ENCODE measurements at regions not wholly inside any gene's neighbourhood (a gene's known extent, or its start where the extent isn't known, plus 50 kb on each side); places are given as distances from the start of the nearest gene placed in this dataset.
"Not testable (repeated sequence)": the region's sequence is repeated elsewhere in the genome, so short reads cannot be mapped to it uniquely, and the experiment has no call there.

DNA sequence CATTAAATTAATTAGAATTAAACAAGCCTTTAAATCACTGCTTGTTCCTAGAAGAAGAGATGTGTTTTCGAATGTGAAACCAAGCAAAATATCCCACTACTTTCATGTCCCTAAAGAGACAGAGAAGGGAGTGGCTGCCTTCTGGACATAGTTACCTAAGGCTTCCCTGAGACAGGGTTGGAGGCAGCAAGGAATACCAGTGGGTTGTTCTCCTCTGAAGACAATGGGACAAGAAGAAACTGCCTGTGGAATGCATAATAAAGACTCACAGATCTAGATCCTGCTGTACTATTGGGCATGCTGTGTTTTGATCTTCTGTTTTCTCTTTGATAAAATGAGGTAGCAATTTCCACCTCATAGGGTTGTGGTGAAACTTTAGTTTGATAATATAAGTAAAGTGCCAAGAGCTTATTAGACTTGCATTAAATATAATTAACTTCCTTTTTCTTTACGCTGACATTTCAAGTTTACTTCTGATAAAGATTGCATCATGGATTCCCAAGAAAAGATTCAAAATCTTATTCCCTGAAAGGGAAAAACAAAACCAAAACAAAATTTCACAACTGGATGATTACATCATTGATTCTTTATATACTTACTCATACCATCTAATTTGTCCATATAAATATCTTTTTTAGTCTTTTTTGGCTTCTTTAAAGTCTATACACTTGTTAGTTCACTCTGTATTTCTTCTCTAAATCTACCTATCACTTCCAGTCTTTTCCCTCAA, 621.3 kb downstream of the ETS1 start:
- no peak for DNase-seq (ENCODE audit: low read depth in 2 of 2)

GRCh38 chr11:127962416-127962815, 624.9 kb downstream of the ETS1 start:
- DNase-seq (ENCODE audit: low read depth in 2 of 2): no peak

GRCh38 chr11:127950162-127950561, 637.2 kb downstream of the ETS1 start:
- no peak for DNase-seq (ENCODE audit: low read depth in 2 of 2)

DNA sequence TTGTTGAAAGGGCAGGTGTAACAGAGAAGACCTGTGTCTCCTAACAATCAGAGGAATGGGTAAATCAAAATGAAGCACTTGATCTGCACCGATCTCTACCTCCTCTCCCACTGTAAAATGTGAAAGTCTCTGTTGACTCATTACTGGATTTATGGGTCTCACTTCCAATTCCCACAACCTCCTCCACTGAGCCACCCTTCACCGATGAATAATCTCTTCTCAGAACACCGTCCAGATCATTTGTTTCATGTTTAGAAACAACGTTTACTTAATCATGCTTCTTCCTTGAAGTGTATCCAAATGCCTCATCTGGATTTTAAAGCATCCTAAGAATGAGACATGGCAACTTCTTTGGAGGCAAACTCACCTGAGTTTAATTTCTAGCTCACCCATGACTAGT, 643.6 kb downstream of the ETS1 start:
- DNase-seq (ENCODE audit: low read depth in 2 of 2): no peak

DNA sequence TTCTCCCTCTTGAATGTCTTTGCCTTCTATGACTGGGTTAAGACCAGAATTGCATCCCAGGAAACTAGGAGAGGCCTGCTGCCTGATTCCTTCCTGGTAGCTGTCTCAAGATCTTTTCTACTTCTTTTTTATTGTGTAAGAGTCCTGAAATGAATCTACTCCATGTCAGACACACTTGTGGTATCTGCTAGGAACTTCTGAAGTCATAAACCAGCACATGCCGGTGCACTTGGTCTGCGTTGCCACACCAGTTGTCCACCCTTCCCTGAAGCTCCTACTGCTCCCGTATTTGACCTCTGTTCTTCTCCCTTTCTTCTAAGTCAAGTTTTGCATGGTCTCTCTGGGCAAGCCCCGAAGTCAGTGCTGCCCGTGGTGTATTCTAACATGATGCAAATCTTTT, 644.2 kb downstream of the ETS1 start:
- DNase-seq (ENCODE audit: low read depth in 2 of 2): no peak

DNA sequence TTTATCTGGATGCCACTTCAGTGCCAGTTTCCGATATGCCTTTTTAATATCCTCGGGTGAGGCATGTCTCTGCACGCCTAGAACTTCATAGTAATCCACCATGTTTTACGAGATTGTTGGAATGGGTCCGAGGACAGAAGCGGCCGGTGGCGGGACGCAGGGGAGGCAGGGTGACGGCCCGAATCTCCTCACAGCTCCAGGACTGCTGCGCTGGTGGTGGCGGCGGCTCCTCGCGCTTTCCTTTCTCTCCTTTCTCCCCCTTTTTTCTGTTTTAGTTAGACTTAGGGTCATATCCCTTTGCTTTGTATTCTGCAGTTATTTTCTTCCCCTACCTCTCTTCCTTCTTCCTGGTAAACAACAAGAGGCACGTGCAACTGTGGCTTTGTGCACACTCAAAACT, 645.8 kb downstream of the ETS1 start:
- not testable (repeated sequence) for DNase-seq (ENCODE audit: low read depth in 2 of 2)

- DNase-seq (ENCODE audit: low read depth in 2 of 2): no peak
These were observed 648.4 kb downstream of the ETS1 start for GRCh38 chr11:127939000-127939399.

GRCh38 chr11:127935081-127935480, 652.3 kb downstream of the ETS1 start:
- DNase-seq (ENCODE audit: low read depth in 2 of 2): no peak

- not testable (repeated sequence) for DNase-seq (ENCODE audit: low read depth in 2 of 2)
These were observed 653.4 kb downstream of the ETS1 start for GRCh38 chr11:127933961-127934360.

GRCh38 chr11:127931803-127932202, 655.6 kb downstream of the ETS1 start:
- no peak for DNase-seq (ENCODE audit: low read depth in 2 of 2)

- no peak for DNase-seq (ENCODE audit: low read depth in 2 of 2)
These were observed 660.6 kb downstream of the ETS1 start for GRCh38 chr11:127926721-127927120.

DNA sequence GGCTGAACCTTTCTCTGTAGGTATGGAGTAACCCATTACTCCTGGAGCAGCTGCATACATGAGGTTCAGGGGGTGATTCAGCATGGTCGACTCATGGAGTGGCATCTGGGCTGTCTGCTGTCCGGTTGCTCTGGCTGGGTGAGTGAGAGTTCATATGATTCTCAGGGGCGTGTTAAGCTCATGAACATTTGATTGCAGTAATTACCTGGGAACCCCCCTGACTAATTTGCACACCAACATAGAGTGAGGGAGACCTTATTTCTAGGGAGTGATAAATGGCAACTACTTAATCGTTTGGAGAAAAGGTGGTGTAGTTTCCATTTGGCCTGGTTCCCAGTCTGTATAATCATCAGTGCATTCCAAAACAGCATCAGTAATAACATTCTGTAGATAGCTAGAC, 661.9 kb downstream of the ETS1 start:
- DNase-seq (ENCODE audit: low read depth in 2 of 2): no peak

GRCh38 chr11:127919206-127920000, 668.0 kb downstream of the ETS1 start:
- DNase-seq (ENCODE audit: low read depth in 2 of 2): no peak

DNA sequence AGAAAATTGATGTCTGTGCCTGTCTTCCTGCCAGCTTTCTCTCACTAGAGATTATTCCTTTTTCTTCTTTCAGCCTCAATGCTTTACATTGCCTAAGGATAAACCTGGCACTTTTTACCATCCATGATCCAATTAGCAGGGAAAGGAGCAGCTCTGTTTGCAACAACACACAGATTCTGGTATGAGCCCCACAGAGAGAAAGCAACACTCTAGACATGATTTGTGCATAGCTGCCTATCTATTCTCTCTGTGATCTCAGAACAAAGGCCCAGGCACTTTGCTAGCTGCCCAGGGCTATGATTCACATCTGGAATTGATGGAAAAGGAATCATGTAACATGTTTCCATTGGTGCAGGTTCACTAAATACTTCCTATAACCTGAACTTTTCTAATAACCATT, 685.0 kb downstream of the ETS1 start:
- DNase-seq (ENCODE audit: low read depth in 2 of 2): no peak

DNA sequence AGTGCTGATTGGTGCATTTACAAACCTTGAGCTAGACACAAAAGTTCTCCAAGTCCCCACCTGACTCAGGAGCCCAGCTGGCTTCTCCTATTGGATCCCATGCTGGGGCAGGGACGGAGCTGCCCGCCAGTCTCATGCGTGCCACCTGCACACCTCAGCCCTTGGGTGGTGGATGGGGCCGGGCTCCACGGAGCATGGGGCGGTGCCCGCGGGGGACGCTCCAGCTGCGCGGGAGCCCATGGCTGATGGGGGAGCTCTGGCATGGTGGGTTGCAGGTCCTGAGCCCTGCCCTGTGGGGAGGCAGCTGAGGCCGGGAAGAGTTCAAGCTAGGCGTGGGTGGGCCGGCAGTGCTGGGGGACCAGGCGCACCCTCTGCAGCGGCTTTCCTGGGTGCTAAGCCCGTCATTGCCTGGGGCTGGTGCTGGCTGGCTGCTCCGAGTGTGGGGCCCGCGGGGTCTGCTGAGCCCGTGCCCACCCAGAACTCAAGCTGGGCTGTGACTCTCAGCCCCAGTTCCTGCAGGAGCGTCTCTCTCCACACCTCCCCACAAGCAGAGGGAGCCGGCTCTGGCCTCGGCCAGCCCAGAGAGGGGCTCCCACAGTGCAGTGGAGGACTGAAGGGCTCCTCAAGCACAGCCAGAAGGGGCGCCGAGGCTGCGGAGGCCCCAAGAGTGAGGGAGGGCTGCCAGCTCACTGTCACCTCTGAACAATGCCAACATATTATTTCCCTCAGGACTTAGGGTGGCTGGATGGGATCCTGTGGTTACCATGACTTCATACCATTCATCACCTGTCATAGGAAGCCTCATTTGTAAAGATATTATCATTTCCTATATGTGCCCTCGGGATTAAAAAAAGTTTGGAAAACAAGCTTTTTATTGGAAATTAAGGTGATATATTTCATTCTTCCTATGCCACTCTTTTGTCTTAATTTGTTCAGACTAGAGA, 688.7 kb downstream of the ETS1 start:
- no peak for DNase-seq (ENCODE audit: low read depth in 2 of 2)

DNA sequence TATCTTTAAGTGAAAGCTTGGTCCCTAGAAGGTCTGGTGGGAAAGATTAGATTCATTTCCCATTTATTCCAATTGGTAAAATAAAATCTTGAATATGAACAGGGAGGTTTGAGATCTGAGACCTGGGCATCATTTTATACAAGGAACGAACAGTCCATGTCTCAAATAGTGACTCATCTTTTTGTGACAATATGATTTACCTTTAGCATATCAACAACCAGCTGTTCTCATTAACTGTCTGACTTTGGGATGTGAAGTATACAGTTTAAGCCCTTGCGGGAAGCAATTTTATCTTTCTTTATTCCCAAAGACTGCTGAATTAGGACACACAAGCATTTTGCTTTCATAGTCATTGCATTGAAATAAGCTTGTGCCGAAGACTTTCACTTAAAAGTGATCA, 691.6 kb downstream of the ETS1 start:
- no peak for DNase-seq (ENCODE audit: low read depth in 2 of 2)

GRCh38 chr11:127894316-127894715, 693.0 kb downstream of the ETS1 start:
- no peak for DNase-seq (ENCODE audit: low read depth in 2 of 2)

DNA sequence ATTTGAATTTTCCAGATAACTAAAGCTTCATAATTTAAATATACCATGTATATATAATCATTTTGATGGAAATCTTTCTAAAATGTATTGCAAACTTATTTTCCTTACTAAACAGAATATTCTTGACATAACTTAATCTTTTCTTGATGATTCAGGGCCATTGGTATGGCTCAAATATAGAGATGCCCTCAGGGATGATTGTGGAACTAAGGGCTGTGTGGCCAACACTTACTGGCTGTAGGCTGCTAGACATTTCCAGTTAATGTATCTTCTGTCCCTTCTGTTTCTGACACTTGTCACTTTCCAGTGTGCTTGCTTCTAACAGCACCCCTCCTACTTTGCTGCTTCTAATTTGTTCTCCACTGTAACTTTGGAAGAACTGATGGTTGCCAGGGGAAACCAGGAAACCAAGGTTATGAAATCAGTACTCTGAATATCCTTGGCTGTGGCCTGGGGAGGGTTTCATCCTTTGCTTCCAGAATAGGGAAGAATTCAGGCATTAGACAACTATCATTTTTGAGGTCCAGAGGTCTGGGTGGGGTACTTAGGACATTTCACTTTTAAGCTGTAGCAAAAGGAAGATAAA, 697.2 kb downstream of the ETS1 start:
- no peak for DNase-seq (ENCODE audit: low read depth in 2 of 2)

GRCh38 chr11:127888386-127888785, 699.0 kb downstream of the ETS1 start:
- DNase-seq (ENCODE audit: low read depth in 2 of 2): no peak

DNA sequence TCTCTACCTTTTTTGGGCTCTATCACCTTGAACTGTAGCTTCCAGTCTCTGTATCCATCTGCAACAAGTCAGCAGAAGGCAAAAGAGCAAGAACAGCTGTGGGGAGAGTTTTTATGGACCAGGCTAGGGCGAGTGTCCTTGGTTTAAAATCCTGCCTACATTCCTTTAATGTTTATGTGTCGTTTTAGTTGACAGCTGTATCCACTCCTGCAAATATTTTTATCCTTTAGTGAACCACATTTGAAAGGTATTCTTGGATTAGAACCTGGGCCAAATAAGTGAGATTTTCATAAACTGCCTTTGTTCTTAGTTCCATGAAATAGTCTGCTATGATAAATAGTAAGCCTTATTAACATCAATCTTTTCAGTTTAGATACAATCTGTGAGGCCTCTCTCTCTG, 712.2 kb downstream of the ETS1 start:
- no peak for DNase-seq (ENCODE audit: low read depth in 2 of 2)

DNA sequence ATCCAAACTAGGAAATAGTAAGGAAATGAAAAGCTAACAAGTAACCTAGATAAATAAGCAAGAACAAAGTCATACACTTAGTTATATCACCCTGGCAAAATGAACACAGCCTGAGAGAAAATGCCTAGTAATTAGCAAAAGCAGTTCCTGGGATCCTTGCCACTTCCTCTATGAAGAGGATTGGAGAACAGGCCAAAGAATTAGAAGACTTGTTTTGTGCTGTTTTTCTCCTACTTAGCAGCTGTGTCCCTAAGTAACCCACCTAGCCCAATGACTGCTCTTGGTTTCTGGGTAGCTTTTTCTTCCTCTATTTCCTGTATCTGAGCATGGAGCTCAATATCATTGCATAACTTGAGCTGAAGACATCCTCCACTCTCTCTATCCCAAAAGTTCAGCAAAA, 713.9 kb downstream of the ETS1 start:
- DNase-seq (ENCODE audit: low read depth in 2 of 2): no peak

DNA sequence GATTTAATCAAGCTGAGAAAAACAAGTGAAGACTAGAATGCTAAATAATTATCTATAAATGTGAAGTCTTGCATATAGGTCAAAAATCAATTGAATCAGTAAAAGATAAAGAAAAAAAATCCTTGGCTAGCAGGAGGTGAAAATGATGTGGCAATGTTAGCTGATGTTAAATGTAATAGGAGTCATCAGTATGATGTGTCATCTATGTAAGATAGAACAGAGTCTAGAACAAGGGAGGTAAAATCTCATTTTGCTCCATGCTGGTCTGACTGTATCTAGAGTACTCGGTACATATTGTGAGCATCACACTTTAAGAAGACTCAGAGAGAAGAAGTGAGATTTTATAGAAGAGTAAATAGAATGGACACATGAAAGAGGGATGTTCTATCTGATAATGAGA, 721.2 kb downstream of the ETS1 start:
- DNase-seq (ENCODE audit: low read depth in 2 of 2): no peak
